HG03025 (cell line): ENCODE measurements at regions not wholly inside any gene's neighbourhood (a gene's known extent, or its start where the extent isn't known, plus 50 kb on each side); places are given as distances from the start of the nearest gene placed in this dataset.
A peak's percentile ranks its signal among the peaks of the same experiment; 100 is the strongest.
"Not testable (repeated sequence)": the region's sequence is repeated elsewhere in the genome, so short reads cannot be mapped to it uniquely, and the experiment has no call there.

Experiments
- ATAC-seq: cut with Tn5 transposase; IDR thresholded peaks from one replicate; pipeline ENCODE4 v1.9.1; 2021; ENCODE audit warnings: mild to moderate bottlenecking, moderate library complexity; ENCODE audit not compliant: unreplicated experiment, low FRiP score

GRCh38 chr2:14952400-14952963 lies 320.0 kb downstream of the LRATD1 start:
- ATAC-seq = no peak

- no peak for ATAC-seq
Observed at GRCh38 chr2:14960686-14961324, 328.3 kb downstream of the LRATD1 start.

- ATAC-seq = no peak
Observed at GRCh38 chr2:14967729-14968128, 335.2 kb downstream of the LRATD1 start.

GRCh38 chr2:14975381-14975780 lies 342.9 kb downstream of the LRATD1 start:
- ATAC-seq = no peak

GRCh38 chr2:14977021-14977420 lies 344.5 kb downstream of the LRATD1 start:
- ATAC-seq = no peak

GRCh38 chr2:14978845-14979244 lies 346.3 kb downstream of the LRATD1 start:
- no peak for ATAC-seq

- ATAC-seq = peak; percentile 49
Observed at GRCh38 chr2:14982790-14983189, 350.3 kb downstream of the LRATD1 start.

- ATAC-seq = no peak
Observed at GRCh38 chr2:14988600-14988999, 356.1 kb downstream of the LRATD1 start.

GRCh38 chr2:14991723-14992122 lies 359.2 kb downstream of the LRATD1 start:
- ATAC-seq = no peak

- ATAC-seq = no peak
Observed at GRCh38 chr2:14994721-14995120, 362.2 kb downstream of the LRATD1 start.

- no peak for ATAC-seq
Observed at GRCh38 chr2:14996351-14997014, 364.0 kb downstream of the LRATD1 start.

GRCh38 chr2:14998546-14998945 lies 366.0 kb downstream of the LRATD1 start:
- ATAC-seq = no peak

- no peak for ATAC-seq
Observed at GRCh38 chr2:14999114-14999661, 366.7 kb downstream of the LRATD1 start.

- not testable (repeated sequence) for ATAC-seq
Observed at GRCh38 chr2:15002519-15002918, 370.0 kb downstream of the LRATD1 start.

GRCh38 chr2:15006667-15007066 lies 374.1 kb downstream of the LRATD1 start:
- ATAC-seq = peak; percentile 47

- ATAC-seq = no peak
Observed at GRCh38 chr2:15009681-15010080, 377.2 kb downstream of the LRATD1 start.

GRCh38 chr2:15010346-15010745 lies 377.8 kb downstream of the LRATD1 start:
- no peak for ATAC-seq

- ATAC-seq = no peak
Observed at GRCh38 chr2:15018814-15019213, 386.3 kb downstream of the LRATD1 start.

GRCh38 chr2:15023221-15023620 lies 390.7 kb downstream of the LRATD1 start:
- no peak for ATAC-seq

- no peak for ATAC-seq
Observed at GRCh38 chr2:15028406-15028805, 395.9 kb downstream of the LRATD1 start.

GRCh38 chr2:15031745-15032240 lies 399.3 kb downstream of the LRATD1 start:
- ATAC-seq = peak; percentile 95
